Endothelial cell of umbilical vein (primary cell): ENCODE measurements at regions not wholly inside any gene's neighbourhood (a gene's known extent, or its start where the extent isn't known, plus 50 kb on each side); places are given as distances from the start of the nearest gene placed in this dataset.

ENCODE experiments used
- BruUV-seq: library from RNA; stranded (reverse); fragments of 400-500 nt; replicated peaks from 2 replicates; lab custom pipeline; 2021; lab: Mats Ljungman, UMichigan
- CTCF ChIA-PET: fragments of 300-600, 350-600 bp; sonication (Branson Sonifier 250); formaldehyde crosslinking; loops from one replicate; lab custom pipeline; 2021; ENCODE audit warnings: antibody characterized with exemption, inconsistent platforms; lab: Charles Lee
- POLR2A ChIA-PET: fragments of 300-600, 350-600 bp; sonication (Branson Sonifier 250); formaldehyde crosslinking; loops from one replicate; lab custom pipeline; 2021; ENCODE audit warnings: antibody characterized with exemption, inconsistent platforms; lab: Charles Lee
- DNase-seq: peaks from one replicate; pipeline ENCODE4 v3.0.0-alpha.2; 2011; ENCODE audit warnings: low read depth, low spot score
- FAIRE-seq: peaks from 2 replicates; lab custom pipeline; 2011; peaks lifted over from hg19 to GRCh38; lab: Jason Lieb, UNC
- H2AFZ ChIP-seq: 2 replicates; pipeline ENCODE4 v1.6.0; 2012; ENCODE audit warnings: low read depth, low read length, control low read depth, inconsistent platforms
- H3K27ac ChIP-seq: 2 replicates; pipeline ENCODE4 v1.5.1; 2011; ENCODE audit warnings: low read depth, mild to moderate bottlenecking, control low read depth, low read length, moderate library complexity; ENCODE audit not compliant: insufficient read depth
- H3K27me3 ChIP-seq, 2 experiments: 2 replicates each; pipeline versions ENCODE4 v1.6.0 to v1.6.1; 2011; ENCODE audit warnings: low read length in 2 of 2, mixed read lengths in 1 of 2; ENCODE audit not compliant: control insufficient read depth in 2 of 2, insufficient read depth in 2 of 2
- H3K36me3 ChIP-seq, 2 experiments: 2 replicates in 1 of 2; 3 replicates in 1 of 2; pipeline ENCODE4 v1.5.1; 2011; ENCODE audit warnings: low read length in 2 of 2, mild to moderate bottlenecking in 1 of 2, moderate library complexity in 1 of 2; ENCODE audit not compliant: control insufficient read depth in 2 of 2, insufficient read depth in 2 of 2; ENCODE audit errors: extremely low read depth in 1 of 2
- H3K4me1 ChIP-seq: 3 replicates; pipeline ENCODE4 v1.5.1; 2011; ENCODE audit warnings: mild to moderate bottlenecking, low read length; ENCODE audit not compliant: control insufficient read depth, insufficient read depth; ENCODE audit errors: extremely low read depth
- H3K4me2 ChIP-seq: 2 replicates; pipeline ENCODE4 v1.6.1; 2011; ENCODE audit warnings: low read length, control low read depth, mixed read lengths; ENCODE audit not compliant: insufficient read depth
- H3K4me3 ChIP-seq, 3 experiments: fragments of 200-600 bp in 1 of 3; sonication (generic), shearing (Covaris generic) in 1 of 3; replicated peaks in 1 of 3; 2 replicates each; pipeline ENCODE4 v1.5.1; 2011 to 2016; ENCODE audit warnings: control low read depth in 3 of 3, low read length in 3 of 3, mild to moderate bottlenecking in 2 of 3, inconsistent platforms in 1 of 3, low read depth in 1 of 3, moderate library complexity in 1 of 3; ENCODE audit not compliant: insufficient read depth in 1 of 3
- H3K79me2 ChIP-seq: 2 replicates; pipeline ENCODE4 v1.6.0; 2012; ENCODE audit warnings: low read length, inconsistent platforms; ENCODE audit not compliant: control insufficient read depth, insufficient read depth
- H3K9ac ChIP-seq: replicated peaks from 2 replicates; pipeline ENCODE3; 2011; ENCODE audit warnings: low read length, control low read depth; ENCODE audit not compliant: insufficient read depth; ENCODE audit errors: extremely low read depth
- H3K9me1 ChIP-seq: replicated peaks from 3 replicates; pipeline ENCODE4 v1.6.0; 2011; ENCODE audit warnings: mild to moderate bottlenecking, low read length; ENCODE audit not compliant: control insufficient read depth, insufficient read depth; ENCODE audit errors: extremely low read depth
- H3K9me3 ChIP-seq: replicated peaks from 2 replicates; pipeline ENCODE4 v1.5.1; 2012; ENCODE audit warnings: low read length, inconsistent platforms; ENCODE audit not compliant: control insufficient read depth, insufficient read depth
- H4K20me1 ChIP-seq: replicated peaks from 2 replicates; pipeline ENCODE3; 2011; ENCODE audit warnings: mild to moderate bottlenecking, low read length; ENCODE audit not compliant: control insufficient read depth, insufficient read depth; ENCODE audit errors: extremely low read depth
- CTCF ChIP-seq, 2 donors: IDR thresholded peaks; 1 replicate in 1 of 2; 2 replicates in 1 of 2; pipeline ENCODE4 v1.5.1; 2011; ENCODE audit warnings: low read length in 2 of 2, mild to moderate bottlenecking in 2 of 2, moderate library complexity in 2 of 2, control low read depth in 1 of 2, inconsistent platforms in 1 of 2, low read depth in 1 of 2; ENCODE audit not compliant: insufficient read depth in 1 of 2; ENCODE audit errors: extremely low read depth in 1 of 2
- EZH2 ChIP-seq: IDR thresholded peaks from 2 replicates; pipeline ENCODE4 v1.6.1; 2012; ENCODE audit warnings: borderline replicate concordance, low read depth, mild to moderate bottlenecking, moderate library complexity, low read length, inconsistent platforms; ENCODE audit not compliant: severe bottlenecking
- FOS ChIP-seq: IDR thresholded peaks from 2 replicates; pipeline ENCODE4 v1.6.1; 2011; ENCODE audit warnings: mild to moderate bottlenecking, low read length, moderate library complexity, borderline replicate concordance; ENCODE audit not compliant: insufficient read depth
- GATA2 ChIP-seq: IDR thresholded peaks from 2 replicates; pipeline ENCODE4 v1.7.0; 2011; ENCODE audit warnings: low read depth, mild to moderate bottlenecking, moderate library complexity, mixed read lengths, low read length; ENCODE audit not compliant: insufficient read length, insufficient read depth
- JUN ChIP-seq: IDR thresholded peaks from 2 replicates; pipeline ENCODE4 v1.6.1; 2011; ENCODE audit warnings: borderline replicate concordance, low read depth; ENCODE audit not compliant: insufficient read length, insufficient read depth
- MYC ChIP-seq: IDR thresholded peaks from one replicate; pipeline ENCODE4 v1.6.1; 2011; ENCODE audit warnings: mild to moderate bottlenecking, low read depth, low read length
- POLR2A ChIP-seq: IDR thresholded peaks from 2 replicates; pipeline ENCODE4 v1.6.1; 2012; ENCODE audit warnings: low read depth, mild to moderate bottlenecking, control low read depth, low read length
- POLR2AphosphoS5 ChIP-seq: IDR thresholded peaks from 2 replicates; pipeline ENCODE4 v1.6.1; 2012; ENCODE audit warnings: low read depth, mild to moderate bottlenecking, control low read depth, low read length, moderate library complexity; ENCODE audit not compliant: insufficient read depth
- dilution Hi-C: fragments of 300-500 bp; cut with MboI; formaldehyde crosslinking; loops from one replicate; pipeline ENCODE4 v1.15.0; 2019; ENCODE audit warnings: low sequenced_read_pairs; ENCODE audit not compliant: extremely low pct_ligation_motif_present
- intact Hi-C: fragments of 100-400 bp; cut with micrococcal nuclease; formaldehyde crosslinking; loops from one replicate; pipeline ENCODE4 v1.10.0; 2022
- TF ChIP-seq, protein P1 (sequence below): IDR thresholded peaks from 2 replicates; pipeline ENCODE4 v1.6.1; 2011; ENCODE audit not compliant: insufficient read depth, insufficient read length

- no peak for DNase-seq
- intact Hi-C loops = no loop called here
- ChIA-PET POLR2A (no interaction called here), CTCF (interaction anchor here (1.0 kb wide), 1 partner anchor 27 kb away, joined by 3 read pairs; no protein-coding TSS in a partner anchor)
- no peaks in the 10 kb centered on the region for H3K27me3 ChIP-seq
- H2AFZ ChIP-seq = no peak overlapping the region
- dilution Hi-C loops = no loop called here
- no peak overlapping the region for H3K4me2 ChIP-seq
- H3K36me3 ChIP-seq = no peaks in the 10 kb centered on the region
- H3K4me3 ChIP-seq = no peak overlapping the region
- no TSS peak for BruUV-seq
- H4K20me1 ChIP-seq = no peaks in the 10 kb centered on the region
- H3K27ac ChIP-seq = no peak overlapping the region
- no peaks in the 10 kb centered on the region for H3K9me3 ChIP-seq
- TF ChIP-seq EZH2 (no peak), POLR2AphosphoS5 (no peak), CTCF (IDR thresholded peaks at IDR 0.05; ENCODE audit: extremely low read depth in 1 of 2, insufficient read depth in 1 of 2, low read depth in 1 of 2, low read length in 2 of 2) (no peak), FOS (no peak)
- no peaks in the 10 kb centered on the region for H3K9me1 ChIP-seq
- no peak for FAIRE-seq
- H3K79me2 ChIP-seq = no peaks in the 10 kb centered on the region
- H3K9ac ChIP-seq = no peak overlapping the region
- H3K4me1 ChIP-seq = no peaks in the 10 kb centered on the region
Observed at GRCh38 chr5:143930561-143930960, 118.6 kb downstream of the HMHB1 start.

DNA sequence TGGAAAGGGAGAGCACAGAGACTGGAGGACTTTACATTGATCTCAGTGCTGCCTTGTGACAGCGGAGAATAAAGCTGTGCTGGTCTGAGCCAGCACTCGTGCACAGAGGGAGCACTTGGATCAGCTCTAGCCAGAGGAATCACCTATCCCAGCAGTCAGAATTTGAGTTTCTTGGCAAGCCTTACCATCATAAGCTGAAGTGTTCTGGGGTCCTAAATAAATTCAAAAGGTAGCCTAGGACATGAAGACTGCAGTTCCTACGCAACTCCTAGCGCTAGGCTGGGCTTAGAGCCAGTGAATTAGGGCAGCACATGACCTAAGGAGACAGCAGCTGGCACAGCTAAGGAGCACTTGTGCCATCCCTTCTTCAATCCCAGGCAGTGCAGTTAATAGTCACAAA lies 119.5 kb downstream of the HMHB1 start:
- no peak for DNase-seq

More for the DNA sequence above, 119.5 kb downstream of the HMHB1 start:
- Histone ChIP-seq H3K27ac (no peak overlapping the region), H3K36me3 (no peaks in the 10 kb centered on the region), H3K9me3 (no peaks in the 10 kb centered on the region), H2AFZ (no peak overlapping the region), H4K20me1 (no peaks in the 10 kb centered on the region), H3K27me3 (no peaks in the 10 kb centered on the region), H3K79me2 (no peaks in the 10 kb centered on the region), H3K4me1 (no peaks in the 10 kb centered on the region), H3K4me3 (no peak overlapping the region), H3K4me2 (no peak overlapping the region), H3K9ac (no peak overlapping the region), H3K9me1 (no peaks in the 10 kb centered on the region)
- intact Hi-C loops = no loop called here
- dilution Hi-C loops = no loop called here
- CTCF ChIA-PET = interaction anchor here (1.0 kb wide), 1 partner anchor 26 kb away, joined by 3 read pairs; no protein-coding TSS in a partner anchor
- no TSS peak for BruUV-seq
- no peak for FAIRE-seq
- POLR2A ChIA-PET = no interaction called here
- no peak for TF ChIP-seq EZH2
- no peak for TF ChIP-seq POLR2A
- no peak for TF ChIP-seq GATA2
- TF ChIP-seq, protein P1, sequence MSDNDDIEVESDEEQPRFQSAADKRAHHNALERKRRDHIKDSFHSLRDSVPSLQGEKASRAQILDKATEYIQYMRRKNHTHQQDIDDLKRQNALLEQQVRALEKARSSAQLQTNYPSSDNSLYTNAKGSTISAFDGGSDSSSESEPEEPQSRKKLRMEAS = no peak
- no peak for TF ChIP-seq MYC
- no peak for TF ChIP-seq FOS
- TF ChIP-seq JUN = no peak
